MV-4-11 (cell line): ENCODE measurements at regions not wholly inside any gene's neighbourhood (a gene's known extent, or its start where the extent isn't known, plus 50 kb on each side); places are given as distances from the start of the nearest gene placed in this dataset.

Experiments used
- DNase-seq: peaks from one replicate; lab custom pipeline; 2025; lab: John Stamatoyannopoulos, UW

- DNase-seq: no peak
Observed at GRCh38 chr10:110436554-110437350, 61.0 kb upstream of the DUSP5 start.

DNA sequence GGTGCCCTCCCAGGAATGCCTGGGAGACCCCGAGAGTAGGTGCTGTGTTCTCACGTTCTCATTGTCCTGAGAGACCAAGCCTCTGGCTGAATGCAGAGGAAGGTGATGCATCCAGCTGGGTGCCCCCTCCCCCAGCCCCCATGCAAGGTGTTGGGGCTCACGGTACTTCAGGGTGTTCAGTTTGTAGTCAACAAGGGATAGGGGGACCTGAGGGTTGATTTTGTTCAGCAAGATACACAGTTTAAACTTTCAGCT lies 60.4 kb upstream of the DUSP5 start:
- no peak for DNase-seq

DNA sequence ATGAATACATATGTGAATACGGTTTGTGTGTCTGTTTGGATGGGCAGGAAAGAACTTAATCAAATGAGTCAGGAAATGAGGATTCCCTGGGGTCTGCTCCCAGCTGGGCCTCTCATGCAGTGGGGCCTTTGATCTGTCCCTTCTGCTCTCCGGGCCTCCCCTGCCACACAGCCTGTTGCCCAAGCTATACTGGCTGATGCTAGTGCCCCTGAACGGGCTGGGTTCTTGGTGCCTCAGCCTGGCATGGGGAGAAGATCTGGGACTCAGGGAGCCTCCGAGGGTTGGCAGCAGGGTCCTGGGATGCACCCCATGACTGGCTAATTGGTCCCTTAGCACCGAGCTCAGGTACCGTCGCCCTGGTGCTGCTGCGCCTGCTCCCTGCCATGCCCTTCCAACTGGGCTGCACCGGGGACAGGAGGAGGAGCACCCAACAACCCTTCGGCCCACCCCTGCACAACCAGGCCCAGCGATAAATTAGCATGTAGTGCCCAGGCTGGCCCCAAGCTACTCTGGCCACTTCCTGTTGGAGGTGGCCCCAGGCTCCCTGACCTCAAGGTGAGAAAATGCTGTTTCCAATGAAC lies 59.9 kb upstream of the DUSP5 start:
- no peak for DNase-seq

GRCh38 chr10:110442746-110443145 lies 55.0 kb upstream of the DUSP5 start:
- DNase-seq: no peak

DNA sequence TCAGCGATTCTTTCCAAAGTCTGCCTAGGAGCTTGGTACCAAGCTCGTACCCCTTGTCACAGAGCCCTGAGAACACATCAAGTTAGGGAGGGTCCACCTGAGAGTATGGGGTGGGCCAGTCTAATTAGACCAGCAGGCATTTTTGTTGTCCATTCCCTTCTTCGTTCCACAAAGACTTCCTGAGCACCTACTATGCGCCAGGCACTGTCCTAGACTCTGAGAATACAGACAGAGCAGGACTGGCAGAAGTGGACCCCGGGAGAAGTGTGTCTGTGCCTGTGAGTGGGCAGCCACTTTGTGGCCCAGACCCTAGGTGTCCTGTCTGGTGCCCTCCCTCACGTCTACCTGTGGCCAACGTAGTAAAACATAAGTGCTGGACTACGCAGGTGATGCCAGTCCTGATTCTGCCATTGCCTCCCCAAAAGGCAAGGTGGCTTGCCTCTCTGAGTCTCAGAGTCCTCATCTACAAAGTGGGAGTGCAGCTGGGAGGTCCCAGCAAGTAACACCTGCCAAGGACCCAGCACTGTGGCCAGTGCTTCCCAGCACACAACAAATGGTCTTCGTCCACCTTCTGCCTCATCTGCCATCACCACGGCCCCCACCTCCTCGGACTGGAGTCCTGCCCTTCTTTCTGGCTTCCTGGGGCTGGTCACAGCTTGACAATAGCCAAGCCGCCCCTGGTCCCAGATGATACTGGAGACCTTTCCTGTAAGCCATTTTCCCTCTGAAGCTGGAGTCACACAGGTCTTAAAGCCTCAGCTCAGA lies 54.3 kb upstream of the DUSP5 start:
- DNase-seq: no peak

DNA sequence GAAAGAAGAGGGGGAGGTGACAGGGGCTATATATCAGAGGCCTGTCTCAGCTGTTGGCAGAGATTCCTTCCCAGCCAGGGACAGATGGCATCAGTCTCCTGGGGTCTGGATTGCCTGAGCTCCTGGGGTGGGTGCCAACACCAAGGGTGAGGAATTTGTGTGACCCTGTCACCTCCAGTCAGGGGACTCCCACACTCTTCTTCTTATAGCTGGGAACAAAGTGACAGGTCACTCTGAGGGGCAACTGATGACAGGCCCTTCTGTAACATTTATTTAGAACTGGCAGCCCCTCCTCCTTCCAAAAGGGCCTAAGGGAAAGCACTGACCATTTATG lies 53.7 kb upstream of the DUSP5 start:
- DNase-seq: no peak

- DNase-seq: no peak
Observed at GRCh38 chr10:110445871-110446270, 51.8 kb upstream of the DUSP5 start.

- no peak for DNase-seq
Observed at GRCh38 chr10:110446277-110446676, 51.4 kb upstream of the DUSP5 start.

DNA sequence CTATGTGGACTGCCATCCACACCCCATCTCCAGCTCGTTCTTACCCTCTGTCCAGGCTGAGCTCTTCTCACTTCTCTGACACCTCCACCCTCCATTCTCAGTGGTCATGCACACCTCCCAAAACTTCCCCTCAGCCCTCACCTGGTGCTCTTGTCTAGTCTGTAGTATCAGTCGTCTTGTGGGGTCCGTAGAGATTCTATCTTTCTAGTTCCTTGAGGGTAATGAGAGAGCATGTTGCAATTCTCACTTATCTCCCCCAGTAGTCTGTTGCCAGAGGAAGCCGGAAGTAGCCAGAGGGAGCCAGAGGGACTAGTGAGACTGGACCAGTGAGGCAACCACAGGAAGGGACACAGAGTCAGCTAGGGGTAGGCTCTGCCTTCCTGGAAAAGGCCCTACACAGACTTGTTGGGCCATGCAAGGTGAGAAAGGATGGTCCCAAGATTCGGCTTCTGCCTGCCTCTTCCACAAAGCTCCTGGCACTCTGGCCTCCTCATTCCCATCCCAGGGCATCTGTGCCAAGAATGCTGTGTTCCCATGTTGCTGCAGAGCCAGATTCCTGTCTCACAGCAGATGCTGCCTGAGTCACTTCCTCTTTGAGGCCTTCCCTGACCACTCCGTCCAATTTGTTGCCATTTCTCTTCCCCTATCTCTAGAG lies 50.6 kb upstream of the DUSP5 start:
- peak; percentile 90 for DNase-seq

GRCh38 chr10:110447886-110448285 lies 49.8 kb upstream of the DUSP5 start:
- no peak for DNase-seq
